ENCODE measurements at regions not wholly inside any gene's neighbourhood (a gene's known extent, or its start where the extent isn't known, plus 50 kb on each side); places are given as distances from the start of the nearest gene placed in this dataset.

- TF ChIP-seq CTCF (IDR thresholded peaks at IDR 0.05) (no peak), POLR2A (IDR thresholded peaks at IDR 0.05) (no peak)
These were observed 578.4 kb downstream of the CDK5RAP2 start for GRCh38 chr9:120001536-120001935.
